ENCODE measurements at regions not wholly inside any gene's neighbourhood (a gene's known extent, or its start where the extent isn't known, plus 50 kb on each side); places are given as distances from the start of the nearest gene placed in this dataset.

DNA sequence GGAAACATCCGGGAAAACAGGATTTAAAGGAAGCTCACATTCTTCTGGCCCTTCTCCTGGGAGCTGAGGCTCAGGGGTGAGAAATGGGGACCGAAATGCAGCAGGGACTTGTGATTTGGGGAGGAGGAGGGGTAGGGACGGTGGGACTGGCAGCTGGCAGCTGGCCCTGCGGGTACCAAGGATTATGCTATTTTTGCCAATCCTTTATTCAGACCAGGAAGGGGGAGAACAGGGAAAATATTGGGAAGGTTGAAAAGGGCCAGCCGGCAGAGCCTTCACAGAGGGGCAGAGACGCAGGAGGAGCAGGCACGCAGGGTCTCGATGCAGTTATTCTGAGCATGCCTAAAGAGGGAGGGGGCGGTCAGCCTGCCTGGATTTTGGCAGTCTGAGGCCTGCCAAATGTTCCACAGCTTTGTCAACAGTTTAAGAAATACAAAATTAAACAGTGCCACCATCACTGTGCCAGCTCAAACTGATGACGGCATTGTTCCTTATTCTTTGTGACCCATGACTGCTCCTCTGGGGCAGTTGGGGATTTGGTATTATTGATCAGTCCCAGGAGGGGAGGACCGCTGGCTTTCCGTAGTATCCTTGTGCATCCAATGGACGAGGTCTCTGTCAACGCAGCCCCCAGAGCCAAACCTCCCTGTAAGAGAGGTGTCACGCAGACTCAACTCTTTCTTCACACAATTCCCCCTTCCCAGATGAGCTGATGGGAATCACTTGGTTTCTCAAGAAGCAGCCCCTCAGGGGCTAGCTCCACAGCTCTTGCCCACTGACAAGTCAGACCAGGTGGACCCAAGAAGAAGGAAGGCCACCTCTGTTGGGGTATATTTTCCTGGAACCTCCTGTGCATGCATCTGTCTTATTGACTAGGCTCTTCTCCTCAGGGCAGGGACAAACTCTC lies 553.3 kb downstream of the BNC2 start:
- no peak for DNase-seq

DNA sequence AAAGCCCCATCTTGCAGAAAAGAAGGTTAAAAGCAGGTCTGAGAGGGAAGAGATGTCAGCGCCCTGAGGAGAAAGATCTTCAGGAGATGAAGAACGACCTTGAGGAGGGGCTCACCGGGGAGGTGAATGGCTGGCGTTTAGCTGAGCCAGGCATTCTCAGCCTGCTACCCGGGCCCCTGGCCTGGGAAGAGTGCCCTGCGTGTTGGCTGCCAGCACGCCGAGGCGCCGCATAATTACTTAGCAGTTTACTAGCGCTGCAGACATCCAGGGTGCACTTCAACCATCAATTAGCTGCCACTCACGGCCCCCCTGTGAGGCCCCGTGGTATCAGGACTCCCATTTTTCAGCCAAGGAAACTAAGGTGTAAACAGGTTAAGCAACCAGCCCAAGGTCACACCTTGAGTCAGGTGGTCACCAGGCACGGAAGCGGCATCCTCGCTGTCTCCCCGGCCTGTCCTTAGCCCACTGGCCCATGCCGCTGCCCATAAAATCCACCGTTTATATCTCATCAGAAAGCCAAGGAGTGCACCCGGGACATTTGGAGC lies 551.9 kb downstream of the BNC2 start:
- no peak for DNase-seq

DNA sequence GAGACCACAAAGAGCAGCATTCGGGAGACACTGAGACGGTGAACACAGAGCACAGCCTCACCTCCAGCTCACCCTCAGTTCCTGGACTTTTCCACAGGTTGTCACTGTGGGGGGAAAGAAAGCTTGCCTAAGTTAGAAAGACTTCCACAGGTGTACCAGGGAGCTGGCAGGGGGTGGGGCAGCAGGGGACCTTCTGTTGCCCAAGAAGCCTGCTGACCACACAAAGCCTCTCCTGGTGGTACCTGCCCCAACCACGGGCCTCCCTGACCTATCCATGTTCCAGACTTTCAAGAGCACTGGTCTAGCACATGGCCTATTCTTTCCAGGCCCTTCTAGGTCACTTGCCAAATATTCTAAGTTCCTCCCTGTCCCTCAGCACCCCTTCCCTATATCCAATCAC lies 550.8 kb downstream of the BNC2 start:
- no peak for DNase-seq

DNA sequence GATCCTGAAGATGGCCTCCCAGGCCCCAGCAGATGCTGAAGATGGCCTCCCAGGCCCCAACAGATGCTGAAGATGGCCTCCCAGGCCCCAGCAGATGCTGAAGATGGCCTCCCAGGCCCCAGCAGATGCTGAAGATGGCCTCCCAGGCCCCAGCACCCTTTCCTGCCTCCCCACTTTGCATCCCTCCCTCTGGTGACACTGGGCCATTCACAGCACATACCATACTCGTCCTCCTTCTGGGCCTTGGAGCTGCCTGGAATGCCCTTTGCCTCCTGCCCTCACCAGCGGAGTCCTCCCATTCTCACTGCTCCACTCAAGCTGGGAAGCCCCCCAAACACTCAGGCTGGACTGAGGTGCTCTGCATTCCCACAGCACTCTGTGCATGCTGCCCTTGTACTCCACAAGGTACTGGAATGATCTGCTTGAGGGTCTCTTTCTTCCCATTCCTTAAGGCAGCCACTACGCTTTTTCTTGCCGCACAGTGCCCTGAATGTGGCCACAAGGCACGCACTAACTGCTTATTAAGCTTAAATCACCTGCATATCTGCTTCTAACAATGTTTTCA lies 550.0 kb downstream of the BNC2 start:
- no peak for DNase-seq

DNA sequence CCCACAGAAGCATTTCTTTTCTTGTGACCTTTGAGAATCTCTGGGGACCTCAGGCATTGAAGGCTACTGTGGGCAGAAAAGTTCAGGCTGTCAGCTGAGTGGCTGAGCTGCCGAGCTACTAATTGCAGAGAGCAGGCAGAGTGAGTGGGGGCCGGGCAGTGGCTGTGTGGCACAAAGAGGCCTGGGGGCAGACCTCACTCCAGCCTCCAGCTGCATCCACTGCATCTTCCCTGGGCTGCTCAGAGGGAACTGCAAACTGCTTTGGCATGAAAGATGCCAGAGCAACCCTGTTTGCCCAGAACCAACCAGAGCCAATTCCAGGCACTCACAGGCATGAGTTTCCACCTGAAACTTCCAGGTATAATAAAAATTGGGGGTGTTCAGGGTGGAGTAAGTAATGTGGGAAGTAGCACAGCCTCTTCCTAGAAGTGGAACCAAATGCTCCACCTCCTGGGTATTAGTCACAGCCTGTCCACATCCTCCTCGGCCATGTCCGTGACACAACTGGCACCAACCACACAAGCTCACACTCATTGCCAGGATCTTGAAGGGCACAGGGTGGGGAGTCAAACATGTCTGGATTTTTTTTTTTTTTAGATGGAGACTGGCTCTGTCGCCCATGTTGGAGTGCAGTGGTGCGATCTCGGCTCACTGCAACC lies 548.9 kb downstream of the BNC2 start:
- DNase-seq = peak; percentile 43 to 66 (median 56)

DNA sequence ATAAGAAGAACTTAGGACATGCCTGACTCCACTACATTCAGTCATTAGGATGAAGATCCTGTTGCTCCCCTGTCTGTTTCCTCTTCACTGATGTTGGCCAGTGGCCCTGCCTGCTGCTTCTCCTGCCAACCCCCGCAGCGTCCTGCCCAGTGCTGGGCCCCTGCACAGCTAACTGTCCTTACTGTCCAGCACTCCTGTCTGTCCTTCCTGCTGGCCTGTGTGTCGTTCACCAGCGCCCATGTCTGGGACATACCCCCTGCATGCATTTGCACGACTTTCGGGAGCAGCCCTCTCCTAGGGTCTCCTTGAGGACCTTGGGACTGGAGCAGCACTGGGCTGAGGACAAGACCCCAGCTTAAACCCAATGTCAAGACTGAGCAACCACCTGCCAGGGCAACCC lies 547.6 kb downstream of the BNC2 start:
- no peak for DNase-seq

DNA sequence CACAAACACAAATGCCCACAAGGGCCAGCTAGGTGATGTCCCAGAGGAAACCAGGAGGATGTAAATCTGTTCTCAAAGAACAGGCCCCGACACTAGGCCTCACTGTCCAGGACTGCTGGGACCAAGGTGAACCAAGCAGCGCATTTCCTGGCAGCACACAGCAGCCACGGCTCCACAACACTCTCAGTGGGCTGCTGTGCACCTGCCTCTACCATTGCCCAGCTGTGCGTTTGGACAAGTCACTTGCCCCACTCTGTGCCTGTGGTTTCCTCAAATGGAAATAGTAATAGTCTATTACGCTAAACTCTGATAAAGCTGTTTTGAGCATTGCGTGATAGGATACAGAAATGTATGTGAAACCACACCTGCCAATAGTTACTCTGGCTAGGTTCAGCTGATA lies 544.5 kb downstream of the BNC2 start:
- no peak for DNase-seq

DNA sequence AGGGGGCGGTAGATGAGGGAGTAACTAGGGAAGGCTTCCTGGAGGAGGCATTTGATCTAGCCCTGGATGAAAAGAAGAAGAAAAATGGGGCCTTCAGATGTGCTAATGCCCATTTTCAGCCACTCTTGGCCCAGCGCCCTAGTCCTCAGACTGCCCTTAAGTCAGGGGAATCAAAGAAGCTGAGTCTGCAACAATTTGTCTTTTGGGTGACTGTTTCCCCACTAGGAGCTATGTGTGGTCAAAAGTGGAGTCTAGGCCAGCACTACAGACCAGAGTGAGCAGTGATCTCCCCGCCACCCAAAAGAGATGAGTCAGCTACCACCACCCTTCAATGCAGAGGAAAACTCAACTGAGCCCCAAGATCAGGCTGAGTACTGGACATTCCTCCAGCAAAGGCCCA lies 542.1 kb downstream of the BNC2 start:
- DNase-seq = no peak

DNA sequence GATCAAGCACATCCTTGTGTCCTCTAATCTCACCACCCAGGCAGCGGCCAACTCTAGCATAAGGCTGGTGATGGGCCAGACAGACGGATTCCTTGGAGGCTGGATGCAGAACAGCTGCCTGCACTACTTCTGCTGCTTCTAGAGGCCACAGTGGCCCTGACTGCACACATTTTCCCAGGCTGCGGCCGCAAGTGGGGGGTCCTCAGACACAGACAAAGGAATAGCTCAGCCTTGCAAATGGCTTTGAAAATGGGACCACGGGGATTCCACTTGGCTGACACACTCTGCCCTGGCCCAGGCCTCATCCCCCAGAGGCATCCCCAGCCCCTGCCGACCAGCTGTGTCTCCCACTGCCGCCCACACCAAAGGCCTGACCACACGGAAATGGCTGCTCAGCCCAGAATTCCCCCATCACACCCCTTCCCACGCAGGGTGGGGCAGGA lies 540.8 kb downstream of the BNC2 start:
- peak in 1 of 3 donors; percentile 18 for DNase-seq

DNA sequence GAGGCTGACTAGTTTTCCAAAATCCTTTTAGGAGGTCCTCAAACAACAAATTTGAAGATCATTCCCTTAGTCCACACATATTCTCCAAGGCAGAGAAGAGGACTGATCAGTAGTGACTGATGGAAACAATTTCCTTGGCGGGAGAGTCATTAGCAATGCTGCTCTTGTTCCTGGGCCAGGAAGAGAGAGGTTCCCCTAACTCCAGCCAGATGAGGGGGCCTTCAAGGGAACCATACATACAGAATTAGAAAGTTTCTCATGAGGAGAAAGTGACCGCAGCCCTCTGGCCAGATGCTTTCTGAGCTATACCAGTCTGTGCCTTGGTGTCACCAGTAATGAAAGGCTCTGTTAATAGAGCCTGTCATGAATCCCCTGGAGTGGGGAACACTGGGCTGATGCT lies 539.4 kb downstream of the BNC2 start:
- DNase-seq = no peak

DNA sequence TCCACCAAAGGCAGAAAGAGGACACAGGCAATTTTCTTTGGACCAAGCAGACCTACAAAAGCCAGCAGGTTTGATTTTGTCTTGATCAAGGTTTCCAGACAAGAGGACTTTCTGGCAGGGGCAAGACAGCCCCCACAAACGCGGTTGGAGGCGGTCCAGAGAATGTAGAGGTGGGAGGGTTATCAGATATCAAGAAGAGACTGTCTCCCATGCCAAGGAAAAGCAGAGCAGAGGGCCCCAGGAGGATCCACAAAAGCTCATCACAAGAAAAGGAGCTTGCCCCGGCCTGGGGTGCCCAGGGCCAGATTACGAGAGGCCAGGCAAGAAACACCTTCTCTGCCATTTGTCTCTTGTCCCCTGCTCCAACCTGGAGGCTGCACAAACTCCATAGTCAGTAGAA lies 538.9 kb downstream of the BNC2 start:
- no peak for DNase-seq

DNA sequence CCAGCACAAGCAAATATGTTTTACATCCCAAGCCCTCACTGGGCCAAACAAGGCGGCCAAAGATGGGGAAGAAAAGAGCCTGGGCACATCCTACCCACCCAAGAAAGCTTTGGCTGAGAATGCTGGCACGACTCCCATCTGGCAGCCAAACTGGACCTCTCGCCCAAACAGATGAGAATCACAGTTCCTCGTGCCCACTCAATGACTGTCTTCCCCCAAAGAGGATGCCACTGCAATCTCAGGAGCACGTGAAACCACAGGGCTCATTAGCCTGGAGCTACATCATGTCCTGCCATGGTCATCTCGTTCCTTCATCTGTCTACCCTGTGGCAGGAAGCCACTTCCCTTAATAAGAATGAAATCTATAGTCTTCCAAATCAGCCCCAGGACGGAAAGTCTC lies 536.8 kb downstream of the BNC2 start:
- no peak for DNase-seq

DNA sequence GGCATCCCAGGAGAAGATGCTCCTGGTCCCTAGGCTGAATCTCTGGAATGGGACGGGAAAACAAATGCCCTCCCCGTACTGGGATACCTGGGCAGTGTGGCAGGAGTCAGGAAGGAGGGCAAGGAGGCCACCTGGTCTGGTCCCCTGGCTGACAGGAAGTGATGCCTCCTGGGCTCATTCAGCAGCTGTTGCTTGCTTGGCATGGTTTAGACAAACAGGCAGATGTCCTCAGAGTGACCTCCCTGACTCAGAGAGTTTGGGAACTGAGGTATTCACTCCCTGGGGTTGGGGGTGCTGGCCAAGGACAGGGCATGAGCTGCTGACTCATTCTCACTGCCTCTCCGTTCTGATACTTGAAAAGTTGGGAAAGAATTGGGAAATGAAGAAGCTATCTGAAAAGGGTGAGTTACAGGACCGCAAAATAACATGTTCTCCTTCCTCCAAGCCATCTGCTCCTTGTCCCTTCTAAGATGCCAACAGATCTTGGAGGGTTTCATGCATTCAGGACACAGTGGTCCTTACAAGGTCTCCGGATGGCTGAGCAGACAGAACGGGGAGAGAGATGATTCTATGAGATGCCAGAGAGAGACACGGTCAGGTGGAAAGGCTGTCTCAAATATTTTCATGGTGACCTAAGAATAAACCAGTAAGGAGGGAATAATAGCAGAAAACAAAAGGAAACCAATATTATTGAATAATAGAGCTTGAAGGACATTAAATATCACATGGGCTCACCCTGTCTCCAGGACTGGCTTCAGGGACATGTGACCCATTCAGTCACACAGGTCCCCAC lies 534.5 kb downstream of the BNC2 start:
- DNase-seq = peak; percentile 60 to 74 (median 73)

DNA sequence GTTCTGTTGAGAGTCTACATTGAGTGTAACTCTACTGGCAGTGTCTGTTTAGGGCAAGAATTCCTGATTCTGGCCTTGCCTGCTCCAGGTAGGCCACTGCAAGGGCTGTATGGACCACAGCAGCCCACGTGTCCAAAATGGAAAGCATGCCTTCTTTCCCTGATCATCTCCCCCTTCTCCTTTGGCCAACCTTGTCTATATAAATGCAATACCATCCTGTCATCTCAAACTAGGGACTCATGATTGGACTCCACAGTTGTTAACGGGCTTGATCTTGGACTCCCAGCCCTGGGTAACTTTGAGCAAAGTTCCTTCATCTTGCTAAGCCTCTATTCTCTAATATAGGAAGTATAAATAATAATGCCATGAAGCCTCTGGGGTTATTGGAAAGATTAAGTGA lies 533.6 kb downstream of the BNC2 start:
- no peak for DNase-seq

DNA sequence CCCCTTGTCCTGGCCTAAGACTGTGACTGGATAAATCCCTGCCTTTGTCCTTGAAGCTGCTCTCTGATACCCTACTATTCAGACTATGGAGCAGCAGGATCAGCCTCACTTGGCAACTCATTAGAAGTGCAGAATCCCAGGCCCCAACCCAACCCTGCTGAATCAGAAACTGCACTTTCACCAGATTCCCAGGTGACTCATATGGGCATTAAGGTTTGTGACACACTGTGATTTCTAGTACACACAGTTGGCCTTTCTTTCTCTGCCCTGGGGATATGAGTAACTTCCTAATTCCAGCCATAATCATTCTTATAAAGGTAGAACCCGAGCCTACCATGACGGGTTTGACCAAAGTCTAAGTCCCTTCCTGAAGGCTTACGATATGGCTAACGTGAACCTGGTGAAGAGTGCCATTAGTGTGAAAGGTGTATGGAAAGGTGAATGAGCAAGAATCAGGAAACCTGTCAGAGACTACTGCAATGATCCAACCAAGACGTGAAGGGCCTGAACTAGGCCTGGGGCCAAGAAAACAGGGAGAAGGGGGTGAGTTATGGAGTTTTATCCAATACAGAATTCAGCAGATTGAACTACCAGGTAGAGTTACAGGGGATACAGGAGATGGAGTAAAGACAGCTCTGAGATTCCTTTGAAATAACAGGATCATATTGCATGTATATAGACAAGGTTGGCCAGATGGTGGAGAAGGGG lies 533.0 kb downstream of the BNC2 start:
- peak; percentile 20 to 56 (median 53) for DNase-seq

DNA sequence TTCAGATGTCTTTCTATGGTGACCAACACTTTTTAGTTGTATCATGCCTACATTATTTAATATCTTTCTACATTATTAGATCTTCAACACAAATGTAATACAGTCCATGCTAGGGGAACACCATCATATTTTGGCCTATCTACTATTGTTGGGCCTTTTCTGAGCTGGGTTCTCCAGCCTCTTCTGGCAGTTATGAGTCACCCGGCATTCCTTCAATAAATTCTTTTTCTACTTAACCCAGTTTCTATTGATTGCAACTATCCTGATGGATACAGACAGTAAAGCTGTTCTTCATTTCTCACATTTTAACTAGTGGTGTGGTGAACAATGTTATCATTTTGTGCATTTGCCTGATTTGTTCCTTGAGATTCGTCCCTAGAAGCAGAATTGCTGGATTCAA lies 529.3 kb downstream of the BNC2 start:
- DNase-seq = no peak

DNA sequence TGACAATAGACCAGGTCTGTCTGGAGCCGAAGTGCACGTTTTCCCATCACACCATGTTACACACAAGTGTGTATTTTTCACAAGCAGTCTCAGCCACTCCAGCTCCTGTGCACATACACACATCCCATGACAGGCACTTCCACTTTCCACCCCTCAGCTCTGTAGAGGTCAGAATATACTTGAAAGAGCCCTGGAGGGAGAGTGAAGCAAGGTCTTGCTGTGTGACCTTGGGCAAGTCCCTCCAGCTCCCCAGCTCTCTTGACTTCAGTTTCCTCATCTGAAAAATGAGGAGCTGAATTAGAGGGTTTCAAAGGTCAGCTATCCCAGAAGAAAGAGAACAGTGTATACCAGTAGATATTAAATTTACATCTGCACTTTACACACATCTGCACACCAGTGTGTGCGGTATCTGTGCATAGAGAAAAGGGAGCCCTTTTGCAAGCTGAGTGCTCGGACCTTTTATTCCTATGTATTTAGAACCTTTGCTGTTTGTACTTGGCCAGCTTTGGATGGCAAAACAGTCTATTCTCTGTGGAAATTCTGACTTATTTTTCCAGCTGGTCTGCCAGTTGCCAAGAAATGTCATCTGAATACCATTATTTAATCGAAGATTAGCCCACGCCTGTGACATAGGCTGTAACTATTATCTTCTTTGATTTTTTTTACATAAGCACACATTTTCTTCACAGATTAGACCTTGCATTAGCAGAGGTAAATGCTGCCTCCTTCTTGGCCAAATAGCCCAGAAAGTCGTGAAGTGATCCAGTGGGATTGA lies 528.0 kb downstream of the BNC2 start:
- DNase-seq = peak; percentile 56 to 59 (median 59)

DNA sequence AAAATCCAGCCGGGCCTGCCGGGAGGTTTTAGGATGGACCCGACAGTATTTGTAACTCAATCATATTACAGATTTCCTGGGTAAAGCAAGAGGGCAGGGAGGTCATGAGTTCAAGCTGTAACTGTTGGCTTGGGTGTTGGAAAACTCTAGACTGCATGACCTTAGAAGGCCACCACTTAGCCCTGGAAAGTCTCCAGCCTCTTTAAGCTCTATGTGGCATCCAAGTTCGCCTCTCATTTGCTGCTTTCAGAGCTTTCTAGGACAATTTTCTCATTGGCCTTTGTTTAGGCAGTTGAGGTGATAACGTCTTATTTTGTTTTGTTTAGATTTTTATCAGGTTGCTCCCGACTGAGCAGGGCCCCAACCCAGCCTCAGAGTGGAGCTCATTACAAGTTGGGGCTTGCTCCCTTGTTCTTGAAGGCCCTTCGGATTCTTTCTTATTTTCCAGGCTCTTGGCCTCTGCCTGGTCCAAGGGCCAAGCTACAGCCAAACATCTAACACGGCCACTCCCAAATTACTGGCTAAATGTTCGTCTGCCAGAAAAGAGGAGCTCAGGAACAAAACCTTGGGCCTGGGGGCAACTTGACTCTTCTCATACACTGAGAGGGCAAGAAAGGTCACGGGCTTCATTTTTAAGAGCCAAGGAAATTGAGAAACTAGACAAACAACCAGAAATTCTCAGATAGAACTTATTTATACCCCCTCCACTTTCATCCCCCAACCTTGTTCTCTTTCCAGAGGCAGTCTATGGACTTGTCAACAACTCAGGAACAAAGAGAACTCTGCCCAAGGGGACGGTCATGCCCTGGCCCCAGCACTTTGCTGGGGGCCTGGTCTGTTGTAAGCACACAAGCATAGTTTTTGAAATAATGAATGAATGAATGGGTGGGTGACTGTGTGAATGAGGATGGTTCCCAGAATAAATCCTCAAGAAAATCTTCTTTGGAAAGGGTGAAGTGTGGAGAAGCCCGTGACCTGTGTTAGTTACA lies 526.9 kb downstream of the BNC2 start:
- DNase-seq = no peak

DNA sequence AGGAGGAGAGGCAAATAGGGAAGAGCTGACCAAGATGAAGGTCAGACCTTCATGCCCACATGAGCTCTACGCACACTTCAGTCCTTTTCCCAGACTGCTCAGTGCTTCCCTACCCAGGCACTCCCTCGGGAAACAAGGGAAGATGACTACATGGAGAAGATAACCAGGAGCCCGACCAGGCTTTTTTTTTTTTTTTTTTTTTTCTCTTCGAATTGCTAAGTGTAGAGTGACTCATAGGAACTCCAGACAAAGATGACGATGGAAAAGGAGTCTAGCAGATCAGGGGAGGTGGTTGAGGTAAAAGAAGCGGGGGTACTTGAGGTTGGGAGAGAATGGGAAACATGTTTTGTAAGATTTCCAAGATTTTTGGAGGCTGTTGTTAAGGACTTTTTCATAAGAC lies 526.1 kb downstream of the BNC2 start:
- peak in 1 of 3 donors; percentile 19 for DNase-seq

DNA sequence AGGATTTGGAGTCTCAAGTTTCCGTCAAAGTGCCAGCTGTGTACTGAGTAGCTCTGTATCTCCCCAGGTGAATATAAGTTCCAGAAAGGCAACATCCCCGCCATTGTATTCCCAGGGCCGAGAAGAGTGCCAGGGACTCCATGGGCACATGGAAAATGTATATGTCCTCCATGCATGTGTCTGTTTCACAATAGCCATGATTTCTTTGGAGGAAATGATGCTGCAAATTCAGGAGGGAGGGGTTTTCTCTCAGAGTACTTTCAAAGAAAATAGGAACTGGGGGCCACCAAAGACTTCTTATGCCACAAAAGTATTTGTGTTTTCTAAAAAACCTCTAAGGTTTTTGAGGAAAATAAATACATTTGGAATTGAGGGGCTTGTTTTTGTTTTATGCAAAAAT lies 524.6 kb downstream of the BNC2 start:
- DNase-seq = peak in 2 of 3 donors; percentile 10 to 44
